GM04503 (cell line): ENCODE measurements at regions not wholly inside any gene's neighbourhood (a gene's known extent, or its start where the extent isn't known, plus 50 kb on each side); places are given as distances from the start of the nearest gene placed in this dataset.
A peak's percentile ranks its signal among the peaks of the same experiment; 100 is the strongest.

ENCODE experiments used
- DNase-seq: peaks from one replicate; pipeline ENCODE4 v3.0.0-alpha.2; 2012; ENCODE audit warnings: low read depth

DNA sequence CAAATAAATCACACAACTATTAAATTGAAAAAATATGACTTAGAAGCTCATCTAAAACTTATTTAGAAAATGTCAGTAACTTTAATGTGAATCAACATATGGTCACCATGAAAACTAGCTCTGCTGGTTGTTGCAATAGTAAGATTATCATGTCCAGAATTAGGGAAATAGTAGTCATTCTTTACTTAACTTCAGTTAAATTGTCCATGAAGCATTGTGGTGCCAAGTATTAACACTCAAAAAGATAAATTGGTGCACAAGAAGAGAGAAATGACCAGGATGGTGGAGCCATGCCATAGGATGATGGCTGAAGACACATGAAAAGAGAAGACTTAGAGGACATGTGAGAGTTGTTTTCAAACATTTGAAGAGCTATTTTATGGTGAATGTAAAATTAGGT is 130.2 kb upstream of the PTGFR start:
- no peak for DNase-seq

DNA sequence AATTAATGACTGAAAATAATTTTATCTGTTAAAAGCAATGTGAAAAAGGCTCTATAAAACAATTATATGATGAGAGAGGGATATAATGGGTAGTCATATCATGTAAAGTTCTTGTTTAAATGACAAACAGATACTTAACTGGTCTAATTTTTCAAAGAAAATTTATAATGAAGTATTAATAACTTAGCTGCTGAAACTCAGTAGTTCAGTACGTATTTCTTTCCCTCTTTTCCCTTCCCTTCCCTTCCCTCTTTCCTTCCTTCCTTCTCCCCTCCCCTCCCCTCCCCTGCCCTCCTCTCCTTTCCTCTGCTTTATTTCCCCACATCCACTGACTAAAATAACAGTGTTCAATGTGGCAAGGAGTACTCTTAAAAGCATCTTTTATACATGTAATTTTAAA is 123.1 kb upstream of the PTGFR start:
- no peak for DNase-seq

DNA sequence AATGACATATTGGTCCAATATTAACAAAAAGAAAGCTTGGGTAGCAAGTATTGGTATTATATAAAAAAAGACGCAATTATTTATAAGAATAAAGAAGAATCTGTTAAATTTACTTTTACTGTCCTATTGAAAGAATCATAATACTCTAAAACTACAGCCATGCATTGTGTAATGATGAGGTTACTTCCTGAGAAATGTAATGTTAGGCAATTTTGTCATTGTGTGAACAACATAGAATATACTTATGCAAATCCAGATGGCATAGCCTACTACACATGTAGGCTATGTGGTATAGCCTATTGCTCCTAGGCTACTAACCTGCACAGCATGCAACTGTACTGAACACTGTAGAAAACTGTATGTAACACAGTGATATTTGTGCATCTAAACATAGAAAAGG is 121.2 kb upstream of the PTGFR start:
- no peak for DNase-seq

DNA sequence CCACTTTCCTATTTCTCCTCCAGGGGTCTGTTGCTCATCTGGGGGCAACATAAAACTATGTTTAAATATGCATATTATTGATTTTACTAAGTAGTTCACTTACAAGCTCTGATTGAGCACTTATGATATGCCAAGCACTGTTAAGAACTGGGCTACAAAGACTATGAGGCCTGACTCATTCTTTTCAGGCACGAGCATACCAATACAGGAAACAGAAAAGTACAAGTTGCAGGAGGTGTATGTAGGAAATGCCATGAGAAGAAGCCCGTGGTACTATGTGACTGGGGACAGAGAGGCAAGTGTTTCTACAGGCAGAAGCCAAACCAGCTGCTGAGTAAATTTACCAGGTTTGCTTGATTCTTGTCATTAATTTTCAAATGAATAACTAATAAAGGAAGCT is 120.4 kb upstream of the PTGFR start:
- no peak for DNase-seq

DNA sequence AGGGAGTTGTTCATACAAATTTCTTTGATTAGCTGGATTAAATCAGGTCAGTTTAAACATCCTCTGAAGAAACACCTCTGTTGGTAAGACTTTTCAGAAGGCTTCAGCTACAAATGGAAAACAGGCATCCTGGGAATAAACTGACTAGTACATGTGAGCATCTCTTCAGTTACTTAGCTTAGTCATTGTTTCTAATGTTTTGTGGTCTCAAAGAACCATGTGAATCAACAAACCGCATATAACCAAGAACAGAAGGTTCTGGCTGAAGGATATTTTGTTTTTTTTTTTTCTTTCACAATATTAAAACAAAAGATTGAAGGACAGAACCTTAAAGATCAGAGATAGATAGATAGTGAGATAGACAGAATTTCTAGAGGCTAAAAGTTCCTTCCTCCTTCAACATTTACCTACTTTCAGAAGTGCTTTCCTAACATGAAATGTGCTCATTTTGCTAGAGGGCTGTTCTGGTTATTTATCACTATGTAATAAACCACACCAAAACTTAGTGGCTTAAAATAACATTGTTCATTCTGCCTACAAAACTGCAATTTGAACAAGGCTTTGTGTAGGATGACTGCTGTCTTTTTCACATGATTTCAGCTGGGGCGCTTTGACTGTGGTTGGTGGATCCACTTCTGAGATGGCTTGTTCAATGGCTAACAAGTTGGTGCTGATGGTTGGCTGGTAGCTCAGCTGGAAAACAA is 119.8 kb upstream of the PTGFR start:
- peak; percentile 68 for DNase-seq

DNA sequence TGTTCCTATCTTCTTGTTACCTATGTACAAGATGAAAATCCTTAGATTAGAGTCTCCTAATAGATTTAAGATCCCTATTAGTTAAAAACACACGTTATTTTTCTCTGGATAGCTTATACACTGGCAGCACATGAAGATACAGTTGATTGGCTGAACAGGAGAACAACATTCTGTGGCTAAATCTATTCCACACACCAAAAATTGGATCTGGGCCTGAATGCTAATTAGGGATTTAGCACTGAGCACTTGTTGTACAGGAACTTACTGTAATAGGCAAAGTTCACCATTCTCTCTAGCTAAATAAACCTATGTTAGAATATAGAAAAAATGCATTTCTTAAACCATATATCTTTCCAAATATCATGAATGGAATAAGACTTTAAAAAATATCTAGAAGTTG is 117.1 kb upstream of the PTGFR start:
- no peak for DNase-seq

DNA sequence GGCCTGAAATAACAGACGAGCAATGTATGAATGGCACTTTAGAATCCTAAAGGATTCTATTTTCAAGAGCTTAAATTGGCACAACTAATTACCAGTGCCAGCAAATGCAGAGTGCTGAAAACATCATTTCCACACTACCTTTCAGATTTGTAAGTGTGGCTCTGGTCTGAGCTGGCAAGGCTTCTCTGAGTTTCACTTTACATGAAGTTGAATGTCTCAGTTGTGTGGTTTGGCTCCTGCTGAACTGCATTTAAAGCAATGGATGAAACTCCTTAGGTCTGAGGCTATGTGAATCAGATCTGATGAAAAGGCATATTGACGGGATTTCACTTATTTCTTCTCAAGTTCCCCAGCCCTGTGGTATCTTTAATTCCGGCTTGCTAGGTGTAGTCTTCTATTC is 114.8 kb upstream of the PTGFR start:
- no peak for DNase-seq

DNA sequence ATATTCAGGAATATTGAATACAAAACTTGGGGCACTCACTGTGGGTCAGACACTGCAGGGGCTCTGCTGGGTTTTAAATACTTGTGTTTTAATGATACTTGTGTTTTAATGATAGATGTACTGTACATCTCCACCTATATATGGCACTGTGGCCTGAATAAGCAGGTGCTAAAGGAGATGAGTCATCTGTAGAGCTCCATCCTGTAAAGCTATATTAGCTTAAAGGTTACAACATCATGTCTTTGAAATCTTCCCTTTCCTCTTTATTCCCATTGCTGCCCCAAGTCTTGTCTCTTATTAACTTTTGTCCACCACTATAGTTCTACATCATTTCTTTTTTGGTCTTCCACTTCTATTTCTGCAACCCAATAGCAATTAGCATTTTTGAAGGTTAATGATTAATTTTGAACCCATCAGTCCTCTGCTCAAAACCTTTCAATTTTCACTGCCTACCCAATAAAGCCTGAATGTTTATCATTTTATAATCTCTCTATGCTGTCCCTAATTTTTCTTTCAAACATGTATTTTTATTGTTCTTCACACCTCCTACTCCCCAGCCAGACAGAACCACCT is 113.3 kb upstream of the PTGFR start:
- DNase-seq = no peak

DNA sequence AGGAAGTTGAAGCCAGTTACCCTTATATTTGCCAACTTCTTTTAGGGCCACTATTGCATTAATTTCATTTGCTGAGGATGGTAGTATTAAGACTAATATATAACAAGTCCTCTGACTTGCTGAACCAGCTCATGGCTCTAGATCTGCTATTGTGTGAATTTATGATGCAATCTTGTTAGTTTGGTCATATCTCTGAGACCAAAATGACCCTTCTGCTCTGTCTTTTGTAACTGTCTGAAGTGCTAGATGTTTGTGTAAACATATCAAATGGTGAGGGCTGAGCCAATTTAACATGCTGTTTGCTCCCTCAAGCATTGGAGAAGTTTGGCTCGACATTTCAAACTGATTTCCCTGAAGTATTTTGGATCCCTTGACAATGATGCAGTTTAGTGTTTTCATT is 106.9 kb upstream of the PTGFR start:
- no peak for DNase-seq

DNA sequence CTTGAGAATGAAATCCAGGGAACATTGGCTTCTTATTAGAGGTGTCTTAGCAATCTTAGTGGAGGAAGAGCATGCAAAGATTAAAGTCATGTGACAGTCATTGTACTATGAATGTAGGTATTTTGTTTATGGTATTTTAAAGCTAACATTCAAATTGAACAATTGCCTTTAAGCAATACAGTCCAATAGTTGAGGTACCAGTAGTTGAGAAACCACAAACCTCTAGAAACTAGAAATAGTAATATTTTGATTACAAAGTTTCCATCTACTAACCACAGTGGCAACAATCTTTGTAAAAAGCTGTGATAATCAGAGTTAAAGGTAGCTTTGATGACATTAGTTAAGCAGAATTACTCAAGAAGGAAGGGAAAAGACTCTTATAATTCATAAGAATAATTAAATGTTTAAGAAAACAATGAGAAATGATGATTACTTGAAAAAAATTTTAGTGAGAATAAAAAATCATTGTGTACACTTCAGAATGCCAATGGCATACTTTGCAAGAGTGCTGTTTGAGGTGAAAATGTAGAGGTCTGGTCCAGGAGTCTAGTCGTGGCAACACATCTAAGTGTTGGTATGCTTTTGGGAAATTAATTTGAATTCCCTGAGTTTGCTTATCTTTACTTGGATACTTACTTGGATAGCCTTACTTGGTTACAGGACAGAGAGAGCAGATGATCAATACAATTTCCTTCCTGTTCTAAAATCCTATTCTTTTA is 104.9 kb upstream of the PTGFR start:
- no peak for DNase-seq

DNA sequence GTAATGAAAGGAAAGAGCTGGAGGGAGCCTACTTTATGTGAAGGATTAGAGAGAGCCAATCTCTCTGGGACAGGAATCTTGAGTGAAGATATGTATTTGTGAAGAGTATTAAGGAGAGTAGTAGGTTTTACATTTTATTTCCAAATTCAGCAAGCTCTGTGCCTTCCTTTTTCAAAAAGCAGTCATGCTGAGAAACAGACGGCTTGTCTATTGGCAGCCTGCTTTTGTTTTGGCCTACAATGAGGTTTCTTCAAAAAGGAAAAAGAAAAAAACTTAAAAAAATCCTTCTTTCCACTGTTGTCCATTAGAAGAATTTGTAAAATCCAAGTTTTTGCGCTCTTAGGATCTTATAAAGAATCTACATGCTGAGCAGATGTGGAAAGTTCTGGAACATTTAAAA is 103.6 kb upstream of the PTGFR start:
- no peak for DNase-seq

DNA sequence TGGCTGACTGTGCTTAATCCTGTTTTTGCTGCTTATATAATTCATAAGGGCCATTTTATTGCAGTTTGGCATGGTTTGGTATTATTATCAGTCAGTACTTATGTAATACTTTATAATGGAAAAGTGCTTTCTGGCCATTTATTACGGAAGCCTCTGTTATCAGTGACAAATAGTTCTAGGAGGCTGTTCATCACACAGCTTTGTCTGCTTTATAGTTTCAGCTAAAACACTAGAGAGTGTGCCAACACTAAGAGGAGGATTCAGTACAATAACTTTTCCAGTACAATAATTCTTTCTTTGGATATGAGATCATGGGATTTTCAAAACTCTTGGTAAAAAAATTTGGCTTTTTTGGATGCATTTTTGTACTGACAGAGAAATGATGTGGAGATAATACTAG is 102.9 kb upstream of the PTGFR start:
- DNase-seq = no peak

DNA sequence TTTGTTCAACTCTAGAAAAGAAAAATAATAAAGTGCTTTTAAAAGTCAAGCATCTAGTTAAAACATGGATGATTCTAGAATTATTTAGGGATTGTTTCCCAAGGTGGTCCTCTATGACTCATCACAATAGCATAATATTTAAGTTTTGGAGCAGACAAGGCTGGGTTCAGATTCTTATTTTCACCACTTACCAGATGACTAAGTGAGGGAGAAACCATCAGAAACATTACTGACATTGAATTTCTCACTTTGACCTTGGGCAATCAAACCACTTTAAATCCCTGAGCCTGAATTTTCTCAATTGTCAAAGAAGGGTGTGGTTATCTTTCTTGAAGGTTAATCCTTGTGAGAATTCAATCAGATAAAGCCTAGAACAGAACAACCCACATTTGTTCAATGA is 102.5 kb upstream of the PTGFR start:
- no peak for DNase-seq

DNA sequence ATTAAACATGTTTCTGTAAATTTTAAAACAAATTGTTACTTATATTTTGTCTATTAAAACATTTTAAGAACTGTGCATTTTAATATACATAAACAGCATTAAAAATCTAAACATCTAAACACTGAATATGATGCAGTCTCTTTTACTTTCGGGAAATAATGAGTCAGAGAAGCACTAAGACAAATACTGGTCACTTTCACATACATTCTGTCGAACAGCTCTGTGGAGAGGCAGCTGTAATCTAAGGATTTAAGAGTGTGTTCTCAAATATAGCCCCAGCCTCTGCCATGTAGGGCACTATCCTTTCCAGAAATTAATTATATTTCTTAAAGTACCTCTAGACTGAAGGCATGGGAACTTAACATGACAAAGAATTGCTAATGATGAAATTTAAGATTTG is 89.6 kb upstream of the PTGFR start:
- no peak for DNase-seq

DNA sequence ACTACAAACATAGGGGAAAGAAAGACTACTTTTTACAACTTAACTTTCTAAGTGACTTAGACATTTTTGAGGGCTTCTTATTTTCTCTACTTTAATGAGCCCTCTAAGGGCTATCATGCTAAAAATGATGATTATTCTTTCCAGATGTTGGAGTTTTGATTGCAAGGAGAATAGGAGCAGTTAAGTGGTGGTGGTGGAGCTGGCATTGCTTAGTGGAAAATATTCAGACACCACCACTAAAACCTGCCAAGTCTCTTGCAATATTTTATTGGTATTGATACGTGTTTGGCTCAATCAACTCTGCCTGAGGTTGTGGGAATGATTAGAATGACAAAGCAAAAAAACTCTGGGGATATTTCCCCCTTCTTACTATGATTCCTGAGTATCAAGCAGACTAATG is 82.6 kb upstream of the PTGFR start:
- DNase-seq = peak; percentile 81

DNA sequence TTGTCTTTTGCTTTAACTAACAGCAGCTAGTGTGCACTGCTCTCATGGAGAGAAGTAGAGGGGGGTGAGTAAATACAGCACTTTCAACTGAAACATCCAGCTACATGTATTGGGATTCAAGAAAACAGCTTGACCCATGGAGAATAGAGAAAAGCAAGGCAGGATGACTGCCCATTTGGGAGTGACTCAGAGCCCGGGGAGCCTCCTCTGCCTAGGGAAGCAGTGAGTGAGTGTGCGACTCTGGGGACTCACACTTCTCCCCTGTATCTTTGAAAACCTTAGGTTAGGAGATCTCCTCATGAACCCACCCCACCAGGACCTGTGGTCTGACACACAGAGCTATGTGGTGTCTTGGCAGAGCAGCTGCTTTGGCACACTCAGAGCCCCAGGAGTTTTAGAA is 82.0 kb upstream of the PTGFR start:
- DNase-seq = peak; percentile 42

DNA sequence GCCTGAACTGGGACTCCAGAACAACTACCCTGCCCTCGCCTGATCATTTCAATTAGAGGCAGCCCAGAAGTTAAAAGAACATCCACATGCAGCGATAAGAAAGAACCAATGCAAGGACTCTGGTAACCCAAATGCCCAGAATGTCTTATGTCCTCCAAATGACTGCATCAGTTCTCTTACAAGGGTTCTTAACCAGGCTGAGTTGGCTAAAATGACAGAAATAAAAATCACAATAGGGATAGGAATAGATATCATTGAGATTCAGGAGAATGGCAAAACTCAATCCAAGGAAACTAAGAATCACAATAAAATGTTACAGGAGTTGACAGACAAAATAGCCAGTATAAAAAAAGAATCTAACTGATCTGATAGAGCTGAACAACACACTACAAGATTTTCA is 80.1 kb upstream of the PTGFR start:
- no peak for DNase-seq

DNA sequence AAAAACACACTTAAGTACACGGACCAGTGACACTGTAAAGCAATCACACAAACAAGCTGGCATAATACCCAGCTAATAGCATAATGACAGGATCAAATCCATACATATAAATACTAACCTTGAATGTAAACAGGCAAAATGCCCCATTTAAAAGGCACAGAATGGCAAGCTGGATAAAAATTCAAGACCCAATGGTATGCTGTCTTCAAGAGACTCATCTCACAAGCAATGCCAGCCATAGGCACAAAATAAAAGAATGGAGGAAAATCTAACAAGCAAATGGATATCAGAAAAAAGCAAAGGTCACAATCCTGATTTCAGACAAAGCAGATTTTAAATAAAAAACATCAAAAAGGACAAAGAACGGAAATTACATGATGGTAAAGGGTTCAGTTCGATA is 79.1 kb upstream of the PTGFR start:
- DNase-seq = no peak

DNA sequence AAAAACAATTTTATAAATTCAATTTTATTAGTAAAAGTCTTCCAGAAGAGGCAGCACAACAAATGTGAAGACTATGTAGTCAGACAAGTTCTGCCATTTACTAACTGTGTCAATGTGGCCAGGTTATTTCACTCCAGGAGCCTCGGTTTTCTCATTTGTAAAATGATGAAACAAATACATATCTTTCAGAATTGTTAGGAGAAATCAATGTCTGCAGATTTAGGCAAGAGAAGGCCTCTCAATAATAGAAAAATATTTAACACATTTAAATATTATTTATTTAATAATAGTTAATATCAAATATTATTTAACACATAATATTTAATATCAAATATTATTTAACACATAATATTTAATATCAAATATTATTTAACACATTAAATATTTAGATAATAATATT is 75.6 kb upstream of the PTGFR start:
- no peak for DNase-seq

DNA sequence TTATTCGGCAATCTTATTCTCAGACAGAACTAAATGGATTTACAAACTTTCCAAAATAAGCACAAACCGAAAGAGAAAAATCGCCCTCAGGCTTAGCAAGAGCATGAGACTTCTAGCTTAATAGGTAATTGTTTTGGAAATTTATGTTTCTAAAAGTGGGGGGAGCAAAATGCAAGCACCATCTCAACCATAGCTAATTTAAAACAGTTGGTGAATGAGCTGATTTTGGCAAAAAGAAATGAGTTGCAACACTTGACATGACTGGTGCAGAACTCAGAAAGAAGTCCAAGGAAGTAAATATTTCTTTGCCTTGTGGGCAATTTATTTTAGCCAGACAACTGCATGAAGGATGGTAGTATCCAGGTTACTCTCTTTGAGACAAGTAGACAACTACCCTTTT is 71.5 kb upstream of the PTGFR start:
- peak; percentile 93 for DNase-seq

DNA sequence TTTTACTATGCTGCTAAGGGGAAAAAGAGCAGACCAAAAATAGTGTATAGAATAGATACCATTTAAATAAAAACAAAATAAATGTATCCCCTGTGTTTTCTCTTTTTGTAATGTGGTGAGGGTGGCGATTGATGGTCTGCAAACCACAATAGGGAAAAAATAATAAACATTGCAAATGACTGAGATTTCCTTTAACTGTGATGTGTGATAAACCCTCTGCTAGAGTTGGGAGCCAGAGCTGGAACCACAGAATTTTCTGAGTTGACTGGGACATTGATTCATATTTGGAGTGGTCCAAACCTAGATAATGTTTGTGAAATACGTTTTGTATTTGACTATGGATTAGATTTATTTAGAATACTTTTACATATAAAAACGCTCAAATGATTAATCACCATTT is 70.6 kb upstream of the PTGFR start:
- no peak for DNase-seq

DNA sequence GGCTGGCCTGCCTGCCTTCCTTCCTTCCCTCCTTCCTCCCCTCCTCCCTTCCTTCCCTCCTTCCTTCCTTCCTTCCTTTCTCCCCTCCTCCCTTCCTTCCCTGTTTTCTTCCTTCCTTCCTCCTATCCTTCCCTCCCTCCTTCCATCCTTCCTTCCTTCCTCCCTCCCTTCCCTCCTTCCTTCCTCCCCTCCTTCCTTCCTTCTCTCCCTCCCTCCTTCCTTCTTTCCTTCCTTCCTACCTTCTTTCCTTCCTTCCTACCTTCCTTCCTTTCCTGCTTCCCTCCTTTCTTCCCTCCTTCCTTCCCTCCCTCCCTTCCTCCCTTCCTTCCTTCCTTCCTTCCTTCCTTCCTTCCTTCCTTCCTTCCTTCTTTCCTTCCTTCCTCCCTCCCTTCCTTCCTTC is 70.1 kb upstream of the PTGFR start:
- no peak for DNase-seq

DNA sequence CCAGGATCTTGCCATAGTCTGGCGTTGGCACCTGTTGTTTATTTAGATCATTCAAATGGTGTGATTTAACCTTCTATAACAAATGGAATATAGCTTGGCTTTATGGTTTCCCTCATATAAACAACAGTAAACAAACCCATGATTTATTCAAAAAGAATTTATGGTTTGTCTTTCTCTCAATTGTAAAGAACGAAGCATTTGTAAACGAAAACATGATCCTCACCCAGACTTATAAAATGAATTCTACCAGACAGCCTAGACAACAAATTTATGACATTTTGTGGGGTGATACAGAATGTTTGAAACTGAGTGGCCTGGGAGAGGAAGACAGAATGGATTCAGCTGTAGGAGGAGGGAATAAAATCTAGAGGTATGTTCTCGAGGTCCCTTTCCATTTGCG is 66.1 kb upstream of the PTGFR start:
- no peak for DNase-seq

DNA sequence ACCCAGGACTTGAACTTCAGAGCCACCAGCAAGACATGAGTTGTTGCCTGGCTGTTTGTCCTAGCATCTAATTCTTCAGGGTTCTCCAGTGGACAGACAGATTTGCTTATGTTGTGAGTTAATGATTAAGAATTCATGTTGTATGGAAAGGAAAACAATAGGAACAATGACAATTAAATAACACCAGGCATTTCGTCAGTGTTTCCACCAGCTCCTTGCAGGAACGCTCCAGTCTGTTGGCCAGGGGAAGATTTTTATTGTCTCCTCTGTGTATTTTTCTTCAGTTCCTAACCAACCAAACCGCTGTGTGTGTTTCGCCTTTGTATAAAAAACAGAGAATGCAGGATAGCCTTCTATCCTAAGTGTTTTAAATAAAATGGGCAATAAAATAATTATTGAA is 64.4 kb upstream of the PTGFR start:
- DNase-seq = no peak
